ENCODE measurements at regions not wholly inside any gene's neighbourhood (a gene's known extent, or its start where the extent isn't known, plus 50 kb on each side); places are given as distances from the start of the nearest gene placed in this dataset.

DNA sequence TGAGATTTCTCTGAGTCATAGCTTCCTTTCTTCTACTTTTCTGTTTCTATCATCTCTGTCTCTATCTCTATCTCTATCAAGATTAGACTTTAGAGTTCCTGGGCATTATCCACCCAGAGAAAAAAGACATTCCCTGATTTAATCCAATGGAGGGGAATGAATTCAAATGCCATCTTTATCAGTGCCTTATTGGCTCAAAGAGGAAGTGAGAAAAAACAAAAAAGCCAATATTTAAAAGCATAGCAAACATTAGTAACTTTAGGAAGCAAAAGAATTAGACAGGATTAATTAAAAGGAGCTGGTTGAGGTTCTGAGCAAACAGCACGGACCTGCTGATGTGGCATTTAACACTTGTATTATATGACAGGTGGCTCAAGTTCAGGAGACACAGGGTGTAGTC, 736.5 kb downstream of the REEP3 start:
- Histone ChIP-seq H3K4me3 (ENCODE audit: low read depth, low read length) (no peak overlapping the region), H3K27me3 (ENCODE audit: control insufficient read depth, insufficient read depth, low read length) (no peaks in the 10 kb centered on the region), H3K36me3 (ENCODE audit: control insufficient read depth, insufficient read depth, low read length) (no peaks in the 10 kb centered on the region)
- TF ChIP-seq, protein P1, sequence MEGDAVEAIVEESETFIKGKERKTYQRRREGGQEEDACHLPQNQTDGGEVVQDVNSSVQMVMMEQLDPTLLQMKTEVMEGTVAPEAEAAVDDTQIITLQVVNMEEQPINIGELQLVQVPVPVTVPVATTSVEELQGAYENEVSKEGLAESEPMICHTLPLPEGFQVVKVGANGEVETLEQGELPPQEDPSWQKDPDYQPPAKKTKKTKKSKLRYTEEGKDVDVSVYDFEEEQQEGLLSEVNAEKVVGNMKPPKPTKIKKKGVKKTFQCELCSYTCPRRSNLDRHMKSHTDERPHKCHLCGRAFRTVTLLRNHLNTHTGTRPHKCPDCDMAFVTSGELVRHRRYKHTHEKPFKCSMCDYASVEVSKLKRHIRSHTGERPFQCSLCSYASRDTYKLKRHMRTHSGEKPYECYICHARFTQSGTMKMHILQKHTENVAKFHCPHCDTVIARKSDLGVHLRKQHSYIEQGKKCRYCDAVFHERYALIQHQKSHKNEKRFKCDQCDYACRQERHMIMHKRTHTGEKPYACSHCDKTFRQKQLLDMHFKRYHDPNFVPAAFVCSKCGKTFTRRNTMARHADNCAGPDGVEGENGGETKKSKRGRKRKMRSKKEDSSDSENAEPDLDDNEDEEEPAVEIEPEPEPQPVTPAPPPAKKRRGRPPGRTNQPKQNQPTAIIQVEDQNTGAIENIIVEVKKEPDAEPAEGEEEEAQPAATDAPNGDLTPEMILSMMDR (IDR thresholded peaks at IDR 0.05; ENCODE audit: insufficient read depth, low read length, poor library complexity, severe bottlenecking) = no peak
- DNase-seq (ENCODE audit: low read depth) = no peak

DNA sequence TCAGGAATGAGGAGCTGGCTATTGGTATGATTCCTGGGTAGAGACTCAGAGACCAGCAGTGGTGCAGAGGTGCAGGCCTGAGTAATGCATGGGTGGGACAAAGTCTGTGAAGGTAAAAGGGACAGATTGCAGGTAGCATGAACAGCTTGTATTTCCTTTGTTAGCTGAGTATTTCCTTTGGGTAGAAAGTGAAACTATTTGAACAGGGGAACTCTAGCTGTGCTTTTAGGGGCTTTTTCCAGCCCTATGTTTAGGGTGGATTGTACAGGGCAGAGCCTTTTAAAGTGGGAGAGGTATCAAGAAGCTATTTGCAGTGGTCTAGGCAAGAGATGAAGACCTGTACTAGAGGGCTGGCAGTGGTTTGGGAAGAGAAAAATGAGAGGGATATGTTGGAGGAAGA, 739.9 kb downstream of the REEP3 start:
- Histone ChIP-seq H3K36me3 (ENCODE audit: control insufficient read depth, insufficient read depth, low read length) (no peaks in the 10 kb centered on the region), H3K27me3 (ENCODE audit: control insufficient read depth, insufficient read depth, low read length) (no peaks in the 10 kb centered on the region), H3K4me3 (ENCODE audit: low read depth, low read length) (no peak overlapping the region)
- TF ChIP-seq, protein P1 (IDR thresholded peaks at IDR 0.05; ENCODE audit: insufficient read depth, low read length, poor library complexity, severe bottlenecking) = no peak
- DNase-seq (ENCODE audit: low read depth) = no peak

DNA sequence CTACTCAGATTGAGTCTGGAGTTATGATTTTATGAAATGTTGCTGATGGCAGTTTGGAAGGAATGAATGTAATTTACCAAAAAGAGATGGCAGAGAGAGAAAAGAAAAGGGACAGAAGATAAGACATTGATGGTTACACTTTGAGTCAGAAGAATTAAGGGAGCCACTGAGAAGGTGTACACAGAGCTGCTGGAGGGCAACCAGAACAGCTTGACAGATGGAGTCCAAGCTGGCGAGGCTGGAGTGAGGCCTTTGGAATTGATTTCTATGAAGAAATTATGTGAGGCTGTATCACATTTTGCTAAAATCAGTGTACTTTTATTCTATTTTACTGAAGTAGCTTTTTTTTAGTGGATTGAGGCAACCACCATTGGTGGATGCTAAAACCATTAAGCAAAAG, 740.5 kb downstream of the REEP3 start:
- DNase-seq (ENCODE audit: low read depth) = no peak
- TF ChIP-seq, protein P1 (IDR thresholded peaks at IDR 0.05; ENCODE audit: insufficient read depth, low read length, poor library complexity, severe bottlenecking) = no peak

DNA sequence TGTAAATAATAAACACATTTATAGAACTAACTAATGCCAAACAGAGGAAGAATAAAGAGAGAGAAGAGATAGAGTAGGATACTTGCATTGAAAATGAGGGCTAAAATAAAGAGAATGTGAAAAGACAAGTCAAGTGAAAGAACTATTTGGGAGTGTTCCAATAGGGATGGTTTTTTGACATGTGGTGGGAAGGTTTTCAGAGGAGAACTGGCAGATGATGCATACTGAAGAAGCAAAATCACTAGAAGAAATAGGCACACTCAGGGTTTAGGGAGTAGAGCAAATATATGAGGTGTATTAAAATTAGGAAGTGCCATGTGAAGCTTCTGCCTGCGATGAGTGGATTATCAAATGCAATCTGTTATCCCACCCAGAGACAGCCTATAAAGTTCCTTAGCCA, 744.8 kb downstream of the REEP3 start:
- TF ChIP-seq, protein P1 (IDR thresholded peaks at IDR 0.05; ENCODE audit: insufficient read depth, low read length, poor library complexity, severe bottlenecking) = no peak
- H3K36me3 ChIP-seq (ENCODE audit: control insufficient read depth, insufficient read depth, low read length) = no peaks in the 10 kb centered on the region
- no peak overlapping the region for H3K4me3 ChIP-seq (ENCODE audit: low read depth, low read length)
- H3K27me3 ChIP-seq (ENCODE audit: control insufficient read depth, insufficient read depth, low read length) = no peaks in the 10 kb centered on the region
- DNase-seq (ENCODE audit: low read depth) = no peak

More for the DNA sequence above, 740.5 kb downstream of the REEP3 start:
- Histone ChIP-seq H3K27me3 (ENCODE audit: control insufficient read depth, insufficient read depth, low read length) (no peaks in the 10 kb centered on the region), H3K4me3 (ENCODE audit: low read depth, low read length) (no peak overlapping the region), H3K36me3 (ENCODE audit: control insufficient read depth, insufficient read depth, low read length) (no peaks in the 10 kb centered on the region)

DNA sequence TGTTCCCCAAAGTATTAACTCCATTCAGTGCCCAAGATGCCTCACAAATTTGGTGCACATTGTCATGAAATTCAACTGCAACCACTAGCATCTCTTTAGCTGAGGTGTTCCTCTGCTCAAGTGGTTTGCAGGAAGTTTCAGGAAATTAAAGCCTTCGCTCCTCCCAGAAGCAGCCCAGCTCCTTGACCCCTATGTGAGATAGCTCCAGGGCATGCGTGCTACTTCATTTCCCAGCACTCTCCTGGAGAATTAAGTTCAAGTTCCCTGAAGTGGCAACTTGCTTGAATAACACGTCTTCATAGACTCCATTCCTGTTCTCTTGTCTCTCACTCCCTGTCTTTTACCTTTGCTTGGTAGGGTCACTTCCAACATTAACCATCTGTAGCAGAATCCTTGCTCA, 750.3 kb downstream of the REEP3 start:
- no peak for DNase-seq (ENCODE audit: low read depth)
- TF ChIP-seq, protein P1 (IDR thresholded peaks at IDR 0.05; ENCODE audit: insufficient read depth, low read length, poor library complexity, severe bottlenecking) = no peak
- Histone ChIP-seq H3K4me3 (ENCODE audit: low read depth, low read length) (no peak overlapping the region), H3K27me3 (ENCODE audit: control insufficient read depth, insufficient read depth, low read length) (no peaks in the 10 kb centered on the region), H3K36me3 (ENCODE audit: control insufficient read depth, insufficient read depth, low read length) (no peaks in the 10 kb centered on the region)

DNA sequence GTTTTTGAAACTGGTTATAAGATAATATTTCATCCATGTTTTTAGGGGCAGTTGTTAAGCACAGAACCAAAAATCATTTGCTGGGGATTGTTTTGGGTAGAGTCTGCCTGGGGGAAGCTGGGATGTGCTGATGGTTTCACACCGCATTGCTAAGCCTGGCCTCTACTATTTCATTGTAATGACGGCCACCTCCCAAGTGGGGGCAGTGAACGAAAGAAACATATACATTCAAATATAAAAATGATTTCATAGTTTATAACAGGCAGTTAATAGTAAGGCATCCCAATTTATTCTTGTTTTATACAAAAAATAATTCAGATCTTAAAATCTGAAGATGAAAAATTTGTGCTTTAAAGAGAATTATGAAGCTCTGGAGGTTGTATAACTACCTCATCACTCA, 750.8 kb downstream of the REEP3 start:
- DNase-seq (ENCODE audit: low read depth) = no peak
- no peak overlapping the region for H3K4me3 ChIP-seq (ENCODE audit: low read depth, low read length)
- H3K27me3 ChIP-seq (ENCODE audit: control insufficient read depth, insufficient read depth, low read length) = no peaks in the 10 kb centered on the region
- TF ChIP-seq, protein P1 (IDR thresholded peaks at IDR 0.05; ENCODE audit: insufficient read depth, low read length, poor library complexity, severe bottlenecking) = no peak
- no peaks in the 10 kb centered on the region for H3K36me3 ChIP-seq (ENCODE audit: control insufficient read depth, insufficient read depth, low read length)

All from kidney epithelial cell (primary cell).